PC-9 (cell line): ENCODE measurements at regions not wholly inside any gene's neighbourhood (a gene's known extent, or its start where the extent isn't known, plus 50 kb on each side); places are given as distances from the start of the nearest gene placed in this dataset.

Source experiments
- EZH2 ChIP-seq: fragments of 200-600 bp; sonication (generic); IDR thresholded peaks from 2 replicates; pipeline ENCODE4 v1.8.0; 2017; ENCODE audit warnings: antibody characterized with exemption, low read depth
- TF ChIP-seq, protein P1 (sequence below): fragments of 200-600 bp; sonication (generic); conservative IDR thresholded peaks from 2 replicates; pipeline ENCODE4 v1.6.1; 2017; ENCODE audit warnings: mixed run types, antibody characterized with exemption, mild to moderate bottlenecking, moderate library complexity

DNA sequence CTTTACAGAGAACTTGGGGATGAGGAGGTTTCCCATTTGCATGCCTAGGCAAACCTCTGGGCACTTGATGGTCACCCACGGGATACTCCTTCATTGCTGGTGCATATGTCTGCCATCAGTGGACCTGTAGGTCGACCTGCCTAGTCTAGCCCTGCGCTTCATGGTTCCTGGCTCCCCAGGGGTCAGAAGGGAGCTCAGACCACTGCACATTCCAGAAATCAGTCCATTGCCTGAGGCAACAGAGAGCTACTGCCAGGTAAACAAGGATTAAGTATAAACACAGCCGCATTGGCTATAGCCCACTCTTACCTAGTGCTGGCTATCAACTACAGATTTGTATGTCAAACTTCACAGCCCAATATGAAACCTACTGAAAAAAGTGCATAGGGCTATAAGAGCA is 476.4 kb downstream of the SOX5 start:
- TF ChIP-seq, protein P1, sequence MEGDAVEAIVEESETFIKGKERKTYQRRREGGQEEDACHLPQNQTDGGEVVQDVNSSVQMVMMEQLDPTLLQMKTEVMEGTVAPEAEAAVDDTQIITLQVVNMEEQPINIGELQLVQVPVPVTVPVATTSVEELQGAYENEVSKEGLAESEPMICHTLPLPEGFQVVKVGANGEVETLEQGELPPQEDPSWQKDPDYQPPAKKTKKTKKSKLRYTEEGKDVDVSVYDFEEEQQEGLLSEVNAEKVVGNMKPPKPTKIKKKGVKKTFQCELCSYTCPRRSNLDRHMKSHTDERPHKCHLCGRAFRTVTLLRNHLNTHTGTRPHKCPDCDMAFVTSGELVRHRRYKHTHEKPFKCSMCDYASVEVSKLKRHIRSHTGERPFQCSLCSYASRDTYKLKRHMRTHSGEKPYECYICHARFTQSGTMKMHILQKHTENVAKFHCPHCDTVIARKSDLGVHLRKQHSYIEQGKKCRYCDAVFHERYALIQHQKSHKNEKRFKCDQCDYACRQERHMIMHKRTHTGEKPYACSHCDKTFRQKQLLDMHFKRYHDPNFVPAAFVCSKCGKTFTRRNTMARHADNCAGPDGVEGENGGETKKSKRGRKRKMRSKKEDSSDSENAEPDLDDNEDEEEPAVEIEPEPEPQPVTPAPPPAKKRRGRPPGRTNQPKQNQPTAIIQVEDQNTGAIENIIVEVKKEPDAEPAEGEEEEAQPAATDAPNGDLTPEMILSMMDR: no peak
- no peak for TF ChIP-seq EZH2
